GM19455 (cell line): ENCODE measurements at regions not wholly inside any gene's neighbourhood (a gene's known extent, or its start where the extent isn't known, plus 50 kb on each side); places are given as distances from the start of the nearest gene placed in this dataset.

Experiments
- ATAC-seq: cut with Tn5 transposase; IDR thresholded peaks from one replicate; pipeline ENCODE4 v1.9.1; 2021; ENCODE audit not compliant: unreplicated experiment

- ATAC-seq: no peak
These were observed 163.7 kb upstream of the ACO1 start for GRCh38 chr9:32220750-32221149.

GRCh38 chr9:32234451-32234850 lies 150.0 kb upstream of the ACO1 start:
- no peak for ATAC-seq

- ATAC-seq: no peak
These were observed 137.3 kb upstream of the ACO1 start for GRCh38 chr9:32247168-32247567.

- ATAC-seq: no peak
These were observed 136.2 kb upstream of the ACO1 start for GRCh38 chr9:32248189-32248712.

- peak; percentile 86 for ATAC-seq
These were observed 132.9 kb upstream of the ACO1 start for GRCh38 chr9:32251539-32251938.

GRCh38 chr9:32253731-32254130 lies 130.7 kb upstream of the ACO1 start:
- ATAC-seq: no peak

GRCh38 chr9:32255026-32255425 lies 129.4 kb upstream of the ACO1 start:
- ATAC-seq: no peak

GRCh38 chr9:32258482-32258881 lies 126.0 kb upstream of the ACO1 start:
- ATAC-seq: no peak

GRCh38 chr9:32260151-32260862 lies 124.1 kb upstream of the ACO1 start:
- ATAC-seq: no peak

GRCh38 chr9:32264170-32264864 lies 120.1 kb upstream of the ACO1 start:
- ATAC-seq: no peak

- no peak for ATAC-seq
These were observed 119.4 kb upstream of the ACO1 start for GRCh38 chr9:32265037-32265436.

GRCh38 chr9:32278991-32279390 lies 105.5 kb upstream of the ACO1 start:
- ATAC-seq: no peak

- no peak for ATAC-seq
These were observed 94.7 kb upstream of the ACO1 start for GRCh38 chr9:32289756-32290155.

- ATAC-seq: no peak
These were observed 93.1 kb upstream of the ACO1 start for GRCh38 chr9:32291370-32291769.

GRCh38 chr9:32292611-32293010 lies 91.8 kb upstream of the ACO1 start:
- no peak for ATAC-seq

GRCh38 chr9:32293091-32293490 lies 91.4 kb upstream of the ACO1 start:
- ATAC-seq: no peak

- ATAC-seq: no peak
These were observed 90.3 kb upstream of the ACO1 start for GRCh38 chr9:32294106-32294505.

GRCh38 chr9:32300373-32300772 lies 84.1 kb upstream of the ACO1 start:
- no peak for ATAC-seq

- ATAC-seq: no peak
These were observed 79.9 kb upstream of the ACO1 start for GRCh38 chr9:32304495-32304894.

- no peak for ATAC-seq
These were observed 78.4 kb upstream of the ACO1 start for GRCh38 chr9:32306006-32306405.

GRCh38 chr9:32319312-32319929 lies 65.0 kb upstream of the ACO1 start:
- no peak for ATAC-seq

- ATAC-seq: no peak
These were observed 61.8 kb upstream of the ACO1 start for GRCh38 chr9:32322622-32323021.
